ENCODE measurements at regions not wholly inside any gene's neighbourhood (a gene's known extent, or its start where the extent isn't known, plus 50 kb on each side); places are given as distances from the start of the nearest gene placed in this dataset.

GRCh38 chr5:37893434-37894134 lies 53.7 kb upstream of the GDNF start:
- in situ Hi-C loops (cut with HindIII; ENCODE audit: low pct_unique_long_range_greater_than_20kb, low sequenced_read_pairs): no loop called here
- H3K27me3 ChIP-seq (ENCODE audit: control insufficient read depth, insufficient read depth, low read length): peaks cover 11% of the 10 kb centered on the region
- POLR2A ChIA-PET: no interaction called here
- intact Hi-C loops (cut with micrococcal nuclease; ENCODE audit: unreplicated experiment): no loop called here
- H3K4me1 ChIP-seq (ENCODE audit: control insufficient read depth, insufficient read depth, low read length): no peaks in the 10 kb centered on the region
- no peak for DNase-seq (ENCODE audit: low read depth, low spot score)
- no peak overlapping the region for H3K27ac ChIP-seq (ENCODE audit: low read length)
- no peaks in the 10 kb centered on the region for H3K9me3 ChIP-seq (ENCODE audit: control insufficient read depth, insufficient read depth, low read depth, low read length)
- no peak for TF ChIP-seq SIN3A (IDR thresholded peaks at IDR 0.05; ENCODE audit: borderline replicate concordance, insufficient read depth, low read depth, low read length)
- no peak for TF ChIP-seq REST (IDR thresholded peaks at IDR 0.05; ENCODE audit: insufficient read depth in 1 of 2, low read depth in 2 of 2, low read length in 1 of 2)
- no peak for TF ChIP-seq CTCF (IDR thresholded peaks at IDR 0.05)
- no peak for TF ChIP-seq POLR2AphosphoS5 (IDR thresholded peaks at IDR 0.05; ENCODE audit: low read depth, low read length)
- TF ChIP-seq TCF7L2 (IDR thresholded peaks at IDR 0.05; ENCODE audit: low read depth, low read length): no peak
- no peaks in the 10 kb centered on the region for H3K36me3 ChIP-seq (ENCODE audit: control insufficient read depth, insufficient read depth, low read length)
- CTCF ChIA-PET: no interaction called here
- no TSS peak for BruUV-seq (replicated peaks)
- no peak overlapping the region for H3K4me3 ChIP-seq (ENCODE audit: low read depth in 2 of 2, low read length in 2 of 2)
- no peak for ATAC-seq

GRCh38 chr5:37892586-37892985 lies 52.7 kb upstream of the GDNF start:
- H3K27me3 ChIP-seq (ENCODE audit: control insufficient read depth, insufficient read depth, low read length): peaks cover 10% of the 10 kb centered on the region
- ChIA-PET CTCF (no interaction called here), POLR2A (no interaction called here)
- no peak for DNase-seq (ENCODE audit: low read depth, low spot score)
- no peaks in the 10 kb centered on the region for H3K4me1 ChIP-seq (ENCODE audit: control insufficient read depth, insufficient read depth, low read length)
- no peaks in the 10 kb centered on the region for H3K9me3 ChIP-seq (ENCODE audit: control insufficient read depth, insufficient read depth, low read depth, low read length)
- TF ChIP-seq POLR2AphosphoS5 (IDR thresholded peaks at IDR 0.05; ENCODE audit: low read depth, low read length): no peak
- TF ChIP-seq SIN3A (IDR thresholded peaks at IDR 0.05; ENCODE audit: borderline replicate concordance, insufficient read depth, low read depth, low read length): no peak
- TF ChIP-seq TCF7L2 (IDR thresholded peaks at IDR 0.05; ENCODE audit: low read depth, low read length): no peak
- no peak for TF ChIP-seq CTCF (IDR thresholded peaks at IDR 0.05)
- no peak for TF ChIP-seq REST (IDR thresholded peaks at IDR 0.05; ENCODE audit: insufficient read depth in 1 of 2, low read depth in 2 of 2, low read length in 1 of 2)
- intact Hi-C loops (cut with micrococcal nuclease; ENCODE audit: unreplicated experiment): no loop called here
- H3K36me3 ChIP-seq (ENCODE audit: control insufficient read depth, insufficient read depth, low read length): no peaks in the 10 kb centered on the region
- no peak overlapping the region for H3K4me3 ChIP-seq (ENCODE audit: low read depth in 2 of 2, low read length in 2 of 2)
- no TSS peak for BruUV-seq (replicated peaks)
- no peak overlapping the region for H3K27ac ChIP-seq (ENCODE audit: low read length)
- no peak for ATAC-seq
- in situ Hi-C loops (cut with HindIII; ENCODE audit: low pct_unique_long_range_greater_than_20kb, low sequenced_read_pairs): no loop called here
